Keratinocyte (primary cell): ENCODE measurements at regions not wholly inside any gene's neighbourhood (a gene's known extent, or its start where the extent isn't known, plus 50 kb on each side); places are given as distances from the start of the nearest gene placed in this dataset.

ENCODE experiments used
- DNase-seq: peaks from one replicate; pipeline ENCODE4 v3.0.0-alpha.2; 2011; ENCODE audit warnings: low read depth, missing footprints, low spot score
- FAIRE-seq: peaks from 2 replicates; lab custom pipeline; 2011; peaks lifted over from hg19 to GRCh38; lab: Jason Lieb, UNC
- H2AFZ ChIP-seq: 2 replicates; pipeline ENCODE4 v1.6.0; 2012; ENCODE audit warnings: low read length, control low read depth, inconsistent platforms; ENCODE audit not compliant: control insufficient read depth
- H3K27ac ChIP-seq: 2 replicates; pipeline ENCODE4 v1.5.1; 2011; ENCODE audit warnings: low read length; ENCODE audit not compliant: control insufficient read depth, insufficient read depth
- H3K27me3 ChIP-seq: 3 replicates; pipeline ENCODE4 v1.6.0; 2011; ENCODE audit warnings: low read length; ENCODE audit not compliant: control insufficient read depth, insufficient read depth; ENCODE audit errors: extremely low read depth
- H3K36me3 ChIP-seq, 2 experiments: 2 replicates in 1 of 2; 3 replicates in 1 of 2; pipeline ENCODE4 v1.5.1; 2011; ENCODE audit warnings: low read length in 2 of 2, mild to moderate bottlenecking in 1 of 2; ENCODE audit not compliant: control insufficient read depth in 2 of 2, insufficient read depth in 2 of 2; ENCODE audit errors: extremely low read depth in 1 of 2
- H3K4me1 ChIP-seq: 3 replicates; pipeline ENCODE4 v1.5.1; 2011; ENCODE audit warnings: low read length; ENCODE audit not compliant: control insufficient read depth, insufficient read depth; ENCODE audit errors: extremely low read depth
- H3K4me2 ChIP-seq: 3 replicates; pipeline ENCODE4 v1.6.0; 2011; ENCODE audit warnings: low read depth, low read length; ENCODE audit not compliant: control insufficient read depth, insufficient read depth; ENCODE audit errors: extremely low read depth
- H3K4me3 ChIP-seq, 3 experiments: fragments of 200-600 bp in 1 of 3; sonication (generic) in 1 of 3; 2 replicates in 2 of 3; 3 replicates in 1 of 3; pipeline ENCODE4 v1.5.1; 2011 to 2016; ENCODE audit warnings: low read length in 3 of 3, mild to moderate bottlenecking in 3 of 3, control low read depth in 2 of 3, inconsistent platforms in 1 of 3, low read depth in 1 of 3, mixed read lengths in 1 of 3, mixed run types in 1 of 3, moderate library complexity in 1 of 3; ENCODE audit not compliant: control insufficient read depth in 2 of 3, insufficient read depth in 2 of 3; ENCODE audit errors: extremely low read depth in 1 of 3
- H3K79me2 ChIP-seq: 2 replicates; pipeline ENCODE4 v1.6.0; 2012; ENCODE audit warnings: low read length; ENCODE audit not compliant: control insufficient read depth, insufficient read depth
- H3K9ac ChIP-seq: 3 replicates; pipeline ENCODE4 v1.6.0; 2011; ENCODE audit warnings: low read length; ENCODE audit not compliant: control insufficient read depth, insufficient read depth; ENCODE audit errors: extremely low read depth
- H3K9me1 ChIP-seq: 3 replicates; pipeline ENCODE4 v1.6.0; 2011; ENCODE audit warnings: low read length; ENCODE audit not compliant: control insufficient read depth, insufficient read depth; ENCODE audit errors: extremely low read depth
- H3K9me3 ChIP-seq: 2 replicates; pipeline ENCODE4 v1.5.1; 2012; ENCODE audit warnings: low read depth, low read length; ENCODE audit not compliant: control insufficient read depth
- H4K20me1 ChIP-seq: 3 replicates; pipeline ENCODE4 v1.6.0; 2011; ENCODE audit warnings: low read length; ENCODE audit not compliant: control insufficient read depth, insufficient read depth; ENCODE audit errors: extremely low read depth
- EZH2 ChIP-seq: IDR thresholded peaks from one replicate; pipeline ENCODE4 v1.6.1; 2012; ENCODE audit warnings: inconsistent platforms, mild to moderate bottlenecking, low read length, moderate library complexity
- dilution Hi-C: fragments of 300-500 bp; cut with MboI; formaldehyde crosslinking; loops from one replicate; pipeline ENCODE4 v1.7.0; 2020; ENCODE audit warnings: low sequenced_read_pairs; ENCODE audit not compliant: extremely low pct_ligation_motif_present
- TF ChIP-seq, protein P1 (sequence below), 3 experiments: IDR thresholded peaks in 1 of 3; conservative IDR thresholded peaks in 1 of 3; optimal IDR thresholded peaks in 1 of 3; 2 replicates in 2 of 3; 3 replicates in 1 of 3; pipeline versions ENCODE3 to v1.5.1; 2011; ENCODE audit warnings: low read length in 3 of 3, mild to moderate bottlenecking in 3 of 3, moderate library complexity in 2 of 3, control low read depth in 1 of 3, inconsistent platforms in 1 of 3; ENCODE audit not compliant: insufficient read depth in 2 of 3; ENCODE audit errors: extremely low read depth in 1 of 3

DNA sequence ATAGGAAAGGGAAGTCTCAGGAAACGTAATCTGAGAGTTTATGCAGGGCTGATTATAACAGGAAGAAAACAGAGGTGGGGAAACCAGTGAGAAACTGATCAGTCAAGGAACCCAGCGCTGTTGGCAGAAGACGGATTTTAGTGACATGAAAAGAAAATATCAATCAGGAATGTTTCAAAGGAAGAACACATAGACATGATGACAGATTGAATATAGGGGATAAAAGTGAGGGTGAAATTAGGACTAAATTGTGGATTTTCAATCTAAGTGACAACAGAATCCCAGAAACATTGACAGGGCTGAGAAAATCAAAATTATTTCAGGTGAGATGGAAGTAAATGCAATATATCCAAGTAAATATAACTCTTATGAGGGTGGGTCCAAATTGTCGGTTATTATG, 199.8 kb upstream of the CCDC150 start:
- Histone ChIP-seq H3K27me3 (no peaks in the 10 kb centered on the region), H2AFZ (no peak overlapping the region), H3K9me1 (no peaks in the 10 kb centered on the region), H3K36me3 (no peaks in the 10 kb centered on the region), H3K9me3 (no peaks in the 10 kb centered on the region), H3K27ac (no peak overlapping the region), H3K4me1 (no peaks in the 10 kb centered on the region), H3K4me3 (no peak overlapping the region), H3K9ac (no peak overlapping the region), H4K20me1 (no peaks in the 10 kb centered on the region), H3K4me2 (no peak overlapping the region), H3K79me2 (no peaks in the 10 kb centered on the region)
- DNase-seq = no peak
- dilution Hi-C loops = no loop called here
- TF ChIP-seq EZH2 = no peak
- TF ChIP-seq, protein P1, sequence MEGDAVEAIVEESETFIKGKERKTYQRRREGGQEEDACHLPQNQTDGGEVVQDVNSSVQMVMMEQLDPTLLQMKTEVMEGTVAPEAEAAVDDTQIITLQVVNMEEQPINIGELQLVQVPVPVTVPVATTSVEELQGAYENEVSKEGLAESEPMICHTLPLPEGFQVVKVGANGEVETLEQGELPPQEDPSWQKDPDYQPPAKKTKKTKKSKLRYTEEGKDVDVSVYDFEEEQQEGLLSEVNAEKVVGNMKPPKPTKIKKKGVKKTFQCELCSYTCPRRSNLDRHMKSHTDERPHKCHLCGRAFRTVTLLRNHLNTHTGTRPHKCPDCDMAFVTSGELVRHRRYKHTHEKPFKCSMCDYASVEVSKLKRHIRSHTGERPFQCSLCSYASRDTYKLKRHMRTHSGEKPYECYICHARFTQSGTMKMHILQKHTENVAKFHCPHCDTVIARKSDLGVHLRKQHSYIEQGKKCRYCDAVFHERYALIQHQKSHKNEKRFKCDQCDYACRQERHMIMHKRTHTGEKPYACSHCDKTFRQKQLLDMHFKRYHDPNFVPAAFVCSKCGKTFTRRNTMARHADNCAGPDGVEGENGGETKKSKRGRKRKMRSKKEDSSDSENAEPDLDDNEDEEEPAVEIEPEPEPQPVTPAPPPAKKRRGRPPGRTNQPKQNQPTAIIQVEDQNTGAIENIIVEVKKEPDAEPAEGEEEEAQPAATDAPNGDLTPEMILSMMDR (optimal IDR thresholded peaks at IDR 0.05 in 1 of 3, IDR thresholded peaks at IDR 0.05 in 1 of 3, conservative IDR thresholded peaks at IDR 0.05 in 1 of 3; ENCODE audit: extremely low read depth in 1 of 3, insufficient read depth in 2 of 3, low read length in 3 of 3) = no peak
- no peak for FAIRE-seq

DNA sequence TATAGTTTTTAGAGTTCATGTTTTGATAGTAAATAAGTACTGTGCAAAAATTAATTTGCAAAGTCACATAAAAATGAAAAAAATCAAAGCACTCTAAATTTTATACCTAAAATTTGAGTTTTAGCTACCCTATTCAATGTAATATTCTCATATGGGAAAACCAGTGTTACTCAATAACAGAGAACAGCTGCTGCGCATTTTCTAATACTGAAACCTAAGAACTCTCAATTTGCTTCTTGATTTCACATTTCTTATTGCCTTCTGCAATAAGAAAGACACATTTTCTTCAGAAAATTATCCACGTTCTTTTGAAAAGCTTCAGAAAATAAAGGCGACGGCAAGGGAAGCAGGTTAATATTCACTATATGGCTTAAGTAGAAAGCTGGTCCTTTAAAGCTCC, 199.1 kb upstream of the CCDC150 start:
- Histone ChIP-seq H3K27me3 (no peaks in the 10 kb centered on the region), H3K9me3 (no peaks in the 10 kb centered on the region), H4K20me1 (no peaks in the 10 kb centered on the region), H3K79me2 (no peaks in the 10 kb centered on the region), H3K9ac (no peak overlapping the region), H3K4me1 (no peaks in the 10 kb centered on the region), H3K4me3 (no peak overlapping the region), H3K4me2 (no peak overlapping the region), H2AFZ (no peak overlapping the region), H3K27ac (no peak overlapping the region), H3K9me1 (no peaks in the 10 kb centered on the region), H3K36me3 (no peaks in the 10 kb centered on the region)
- DNase-seq = no peak
- TF ChIP-seq, protein P1 (optimal IDR thresholded peaks at IDR 0.05 in 1 of 3, IDR thresholded peaks at IDR 0.05 in 1 of 3, conservative IDR thresholded peaks at IDR 0.05 in 1 of 3; ENCODE audit: extremely low read depth in 1 of 3, insufficient read depth in 2 of 3, low read length in 3 of 3) = no peak
- no peak for TF ChIP-seq EZH2
- dilution Hi-C loops = no loop called here
- FAIRE-seq = no peak
